GM12878 (cell line): ENCODE measurements at regions not wholly inside any gene's neighbourhood (a gene's known extent, or its start where the extent isn't known, plus 50 kb on each side); places are given as distances from the start of the nearest gene placed in this dataset.
"Not testable (repeated sequence)": the region's sequence is repeated elsewhere in the genome, so short reads cannot be mapped to it uniquely, and the experiment has no call there.

Source experiments
- ATAC-seq: fragments of 200-7000 bp; cut with Tn5 transposase; 3 replicates; pipeline ENCODE4 v1.9.1; 2020; ENCODE audit warnings: mild to moderate bottlenecking, moderate library complexity
- BruUV-seq: library from RNA; stranded (reverse); fragments of 400-500 nt; replicated peaks from 2 replicates; lab custom pipeline; 2021; lab: Mats Ljungman, UMichigan
- CTCF ChIA-PET: fragments of 300-600 bp; sonication (Branson Sonifier 250); formaldehyde crosslinking; extraction: SDS; loops from one replicate; lab custom pipeline; 2021; ENCODE audit warnings: inconsistent platforms; lab: Yijun Ruan, JAX
- POLR2A ChIA-PET: fragments of 350-600 bp; formaldehyde crosslinking; extraction: SDS; loops from one replicate; lab custom pipeline; 2021; ENCODE audit warnings: inconsistent platforms; lab: Charles Lee
- RAD21 ChIA-PET: fragments of 300-600 bp; sonication (Branson Sonifier 250); formaldehyde crosslinking; loops from one replicate; lab custom pipeline; 2023; ENCODE audit warnings: antibody characterized with exemption; ENCODE audit not compliant: unreplicated experiment; lab: Charles Lee
- SMC1A ChIA-PET: fragments of 300-600 bp; sonication (Branson Sonifier 250); formaldehyde crosslinking; loops from one replicate; lab custom pipeline; 2023; ENCODE audit not compliant: unreplicated experiment, uncharacterized antibody; lab: Charles Lee
- DNase-seq: peaks from one replicate; pipeline ENCODE4 v3.0.0-alpha.2; 2011; ENCODE audit warnings: low read depth, low spot score
- FAIRE-seq: peaks from 3 replicates; lab custom pipeline; 2011; peaks lifted over from hg19 to GRCh38; lab: Jason Lieb, UNC
- H2AFZ ChIP-seq: 2 replicates; pipeline ENCODE4 v1.6.0; 2011; ENCODE audit warnings: low read depth, low read length, control low read depth; ENCODE audit not compliant: control insufficient read depth
- H3K27ac ChIP-seq: 2 replicates; pipeline ENCODE4 v1.5.1; 2011; ENCODE audit warnings: control low read depth; ENCODE audit not compliant: control insufficient read depth, insufficient read depth
- H3K27me3 ChIP-seq, 2 experiments: replicated peaks in 1 of 2; 2 replicates each; pipeline versions ENCODE4 v1.6.0 to v1.6.1; 2011; ENCODE audit warnings: low read length in 1 of 2; ENCODE audit not compliant: control insufficient read depth in 2 of 2, insufficient read depth in 2 of 2
- H3K36me3 ChIP-seq, 2 experiments: 2 replicates each; pipeline ENCODE4 v1.5.1; 2011; ENCODE audit warnings: low read length in 1 of 2; ENCODE audit not compliant: control insufficient read depth in 2 of 2, insufficient read depth in 2 of 2
- H3K4me1 ChIP-seq: 2 replicates; pipeline ENCODE4 v1.6.1; 2011; ENCODE audit warnings: mild to moderate bottlenecking, low read length, moderate library complexity, mixed read lengths; ENCODE audit not compliant: control insufficient read depth, insufficient read depth
- H3K4me2 ChIP-seq: 2 replicates; pipeline ENCODE4 v1.6.0; 2011; ENCODE audit warnings: control low read depth; ENCODE audit not compliant: control insufficient read depth, insufficient read depth
- H3K4me3 ChIP-seq: fragments of 200-600 bp; sonication (generic); 2 replicates; pipeline ENCODE4 v1.5.1; 2016
- H3K79me2 ChIP-seq: 2 replicates; pipeline ENCODE4 v1.6.0; 2011; ENCODE audit warnings: low read length; ENCODE audit not compliant: control insufficient read depth, insufficient read depth
- H3K9ac ChIP-seq: 2 replicates; pipeline ENCODE4 v1.8.0; 2011; ENCODE audit warnings: low read length, control low read depth, mixed read lengths; ENCODE audit not compliant: control insufficient read depth, insufficient read depth
- H3K9me3 ChIP-seq: replicated peaks from 3 replicates; pipeline ENCODE4 v1.5.1; 2011; ENCODE audit warnings: mild to moderate bottlenecking, low read length; ENCODE audit not compliant: control insufficient read depth, insufficient read depth
- H4K20me1 ChIP-seq: 2 replicates; pipeline ENCODE4 v1.6.0; 2011; ENCODE audit not compliant: control insufficient read depth, insufficient read depth
- CBX5 ChIP-seq: sonication (generic); IDR thresholded peaks from 2 replicates; pipeline ENCODE4 v1.6.1; 2016; ENCODE audit warnings: low read depth, moderate library complexity, mild to moderate bottlenecking, inconsistent platforms
- WGBS: methylation state at CpG from one replicate; pipeline ENCODE4 v1.1.6; 2016; ENCODE audit warnings: low lambda C conversion rate; ENCODE audit not compliant: insufficient replicate concordance, insufficient coverage; ENCODE audit errors: missing lambda C conversion rate; 5-methylcytosine and 5-hydroxymethylcytosine counted together
- in situ Hi-C: fragments of 300-500 bp; cut with MboI; formaldehyde crosslinking; loops from 9 replicates; pipeline ENCODE4 v1.14.3; 2018; ENCODE audit warnings: mixed read lengths
- intact Hi-C: fragments of 100-400 bp; cut with micrococcal nuclease; formaldehyde crosslinking; loops from one replicate; pipeline ENCODE4 v1.14.2; 2022; ENCODE audit not compliant: unreplicated experiment

DNA sequence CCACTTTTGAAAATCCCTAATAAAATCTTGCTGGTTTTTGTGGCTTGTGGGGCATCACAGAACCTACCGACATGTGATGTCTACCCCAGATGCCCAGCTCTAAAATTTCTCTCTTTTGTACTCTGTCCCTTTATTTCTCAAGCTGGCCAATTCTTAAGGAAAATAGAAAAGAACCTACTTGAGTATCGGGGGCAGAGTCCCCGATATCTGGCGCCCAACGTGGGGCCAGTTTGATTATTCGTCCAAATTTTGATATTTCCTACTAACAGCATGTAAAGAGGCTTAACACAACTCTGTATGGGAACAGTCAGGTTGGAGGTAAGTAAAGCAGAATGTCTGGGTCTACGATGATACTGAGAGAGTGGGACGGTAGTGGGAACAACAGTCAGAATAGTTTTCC lies 810.6 kb downstream of the SLC6A15 start:
- FAIRE-seq, RAD21 ChIA-PET, H3K27me3 ChIP-seq, H4K20me1 ChIP-seq, H3K36me3 ChIP-seq, H3K27ac ChIP-seq, H3K79me2 ChIP-seq, H3K4me2 ChIP-seq, POLR2A ChIA-PET, H3K9ac ChIP-seq, SMC1A ChIA-PET, CTCF ChIA-PET, H3K9me3 ChIP-seq, BruUV-seq, ATAC-seq, DNase-seq, H2AFZ ChIP-seq, H3K4me3 ChIP-seq, H3K4me1 ChIP-seq, intact Hi-C loops: not testable (repeated sequence)
- in situ Hi-C loops: loop anchor here (25.0 kb wide), 1 partner anchor 90 kb away; no protein-coding TSS in a partner anchor
- 0 out of 2 replicates have a peak, but pooled peaks have one; percentile 36 for TF ChIP-seq CBX5
- WGBS: 62% methylated on average over 8 of the region's 8 CpGs

DNA sequence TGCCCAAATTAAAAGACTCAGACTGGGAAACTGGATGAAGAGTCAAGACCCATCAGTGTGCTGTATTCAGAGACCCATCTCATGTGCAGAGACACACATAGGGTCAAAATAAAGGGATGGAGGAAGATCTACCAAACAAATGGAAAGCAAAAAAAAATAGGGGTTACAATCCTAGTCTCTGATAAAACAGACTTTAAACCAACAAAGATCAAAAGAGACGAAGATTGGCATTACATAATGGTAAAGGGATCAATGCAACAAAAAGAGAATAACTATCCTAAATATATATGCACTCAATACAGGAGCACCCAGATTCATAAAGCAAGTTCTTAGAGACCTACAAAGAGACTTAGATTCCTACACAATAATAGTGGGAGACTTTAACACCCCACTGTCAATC lies 813.0 kb downstream of the SLC6A15 start:
- SMC1A ChIA-PET, H3K9me3 ChIP-seq, H3K4me2 ChIP-seq, BruUV-seq, DNase-seq, intact Hi-C loops, CTCF ChIA-PET, POLR2A ChIA-PET, H2AFZ ChIP-seq, H3K79me2 ChIP-seq, H4K20me1 ChIP-seq, H3K4me1 ChIP-seq, ATAC-seq, FAIRE-seq, H3K36me3 ChIP-seq, H3K9ac ChIP-seq, H3K27ac ChIP-seq, in situ Hi-C loops, RAD21 ChIA-PET, H3K27me3 ChIP-seq, H3K4me3 ChIP-seq: not testable (repeated sequence)
- 5% methylated on average over 1 of the region's 1 CpG for WGBS
